ENCODE measurements at regions not wholly inside any gene's neighbourhood (a gene's known extent, or its start where the extent isn't known, plus 50 kb on each side); places are given as distances from the start of the nearest gene placed in this dataset.

DNA sequence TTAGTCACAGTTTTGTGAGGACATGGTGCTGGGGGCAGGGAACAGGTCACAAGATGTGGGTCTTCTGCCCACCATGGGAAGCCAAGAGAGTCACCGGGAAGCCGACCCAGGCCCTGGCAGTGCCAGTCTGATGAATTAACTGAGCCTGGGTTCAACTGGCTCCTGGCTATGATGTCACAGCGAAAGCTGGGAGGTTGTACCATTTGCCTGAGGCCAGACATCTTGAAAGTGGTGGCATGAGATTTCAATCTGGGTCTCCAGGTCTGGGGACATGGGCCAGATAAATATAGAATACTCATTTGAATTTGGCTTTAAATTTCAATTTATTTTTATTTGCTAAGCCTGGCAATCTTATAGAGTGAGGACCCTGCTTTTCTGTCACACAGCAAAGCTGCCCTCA lies 280.9 kb downstream of the NSG2 start:
- in situ Hi-C loops (cut with MboI) (no loop called here), intact Hi-C loops (cut with micrococcal nuclease; ENCODE audit: unreplicated experiment) (loop anchor here (5.0 kb wide), 1 partner anchor 611 kb away; no protein-coding TSS in a partner anchor)
- RAD21 ChIA-PET (ENCODE audit: unreplicated experiment), result interaction anchor here (2.4 kb wide), 1 partner anchor 467 kb away, joined by 8 read pairs; no protein-coding TSS in a partner anchor
- Histone ChIP-seq H3K4me1 (ENCODE audit: control insufficient read depth, insufficient read depth, low read length) (no peaks in the 10 kb centered on the region), H3K79me2 (ENCODE audit: control insufficient read depth, insufficient read depth, low read length) (no peaks in the 10 kb centered on the region), H2AFZ (ENCODE audit: control insufficient read depth, low read depth, low read length) (no peak overlapping the region; the same call in 1 of the 2 replicates), H3K27ac (ENCODE audit: control insufficient read depth, insufficient read depth) (no peak overlapping the region), H3K4me2 (ENCODE audit: control insufficient read depth, insufficient read depth) (no peak overlapping the region), H3K9me3 (replicated peaks; ENCODE audit: control insufficient read depth, insufficient read depth, low read length) (no peaks in the 10 kb centered on the region; the same call in 2 of the 3 replicates), H3K4me3 (no peak overlapping the region), H4K20me1 (ENCODE audit: control insufficient read depth, insufficient read depth) (no peaks in the 10 kb centered on the region), H3K27me3 (replicated peaks in 1 of 2; ENCODE audit: control insufficient read depth in 2 of 2, insufficient read depth in 2 of 2, low read length in 1 of 2) (no peaks in the 10 kb centered on the region; a peak in 1 of 4 replicates), H3K9ac (ENCODE audit: control insufficient read depth, insufficient read depth, low read length) (no peak overlapping the region), H3K36me3 (ENCODE audit: control insufficient read depth in 2 of 2, insufficient read depth in 2 of 2, low read length in 1 of 2) (no peaks in the 10 kb centered on the region)
- BruUV-seq (replicated peaks), result no TSS peak
- DNase-seq (ENCODE audit: low read depth, low spot score) (no peak), ATAC-seq (no peak), FAIRE-seq (no peak)
- 0% methylated on average over 2 of the region's 3 CpGs for WGBS (ENCODE audit: insufficient coverage, insufficient replicate concordance, low lambda C conversion rate, missing lambda C conversion rate)
- SMC1A ChIA-PET (ENCODE audit: uncharacterized antibody, unreplicated experiment), result interaction anchor here (0.7 to 1.1 kb wide), 2 partner anchors 81 to 724 kb away, joined by 3 read pairs; no protein-coding TSS in a partner anchor
- CTCF ChIA-PET, result interaction anchor here (0.6 to 1.6 kb wide), 10 partner anchors 8 to 468 kb away, joined by 3 to 4 read pairs (median 3); no protein-coding TSS in a partner anchor
- POLR2A ChIA-PET, result no interaction called here
- TF ChIP-seq, protein P1, sequence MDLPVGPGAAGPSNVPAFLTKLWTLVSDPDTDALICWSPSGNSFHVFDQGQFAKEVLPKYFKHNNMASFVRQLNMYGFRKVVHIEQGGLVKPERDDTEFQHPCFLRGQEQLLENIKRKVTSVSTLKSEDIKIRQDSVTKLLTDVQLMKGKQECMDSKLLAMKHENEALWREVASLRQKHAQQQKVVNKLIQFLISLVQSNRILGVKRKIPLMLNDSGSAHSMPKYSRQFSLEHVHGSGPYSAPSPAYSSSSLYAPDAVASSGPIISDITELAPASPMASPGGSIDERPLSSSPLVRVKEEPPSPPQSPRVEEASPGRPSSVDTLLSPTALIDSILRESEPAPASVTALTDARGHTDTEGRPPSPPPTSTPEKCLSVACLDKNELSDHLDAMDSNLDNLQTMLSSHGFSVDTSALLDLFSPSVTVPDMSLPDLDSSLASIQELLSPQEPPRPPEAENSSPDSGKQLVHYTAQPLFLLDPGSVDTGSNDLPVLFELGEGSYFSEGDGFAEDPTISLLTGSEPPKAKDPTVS (IDR thresholded peaks at IDR 0.05; ENCODE audit: low read depth, low read length), result no peak
- TF ChIP-seq BHLHE40 (IDR thresholded peaks at IDR 0.05; ENCODE audit: borderline replicate concordance in 1 of 2, low read depth in 2 of 2, low read length in 1 of 2) (no peak), BMI1 (IDR thresholded peaks at IDR 0.05; ENCODE audit: borderline replicate concordance) (no peak), MXI1 (IDR thresholded peaks at IDR 0.05; ENCODE audit: low read depth, low read length) (no peak), POLR2AphosphoS5 (IDR thresholded peaks at IDR 0.05; ENCODE audit: low read length) (no peak), MTA3 (IDR thresholded peaks at IDR 0.05; ENCODE audit: borderline replicate concordance, low read length) (no peak)

Measured in GM12878 (cell line).